ENCODE measurements at regions not wholly inside any gene's neighbourhood (a gene's known extent, or its start where the extent isn't known, plus 50 kb on each side); places are given as distances from the start of the nearest gene placed in this dataset.

DNA sequence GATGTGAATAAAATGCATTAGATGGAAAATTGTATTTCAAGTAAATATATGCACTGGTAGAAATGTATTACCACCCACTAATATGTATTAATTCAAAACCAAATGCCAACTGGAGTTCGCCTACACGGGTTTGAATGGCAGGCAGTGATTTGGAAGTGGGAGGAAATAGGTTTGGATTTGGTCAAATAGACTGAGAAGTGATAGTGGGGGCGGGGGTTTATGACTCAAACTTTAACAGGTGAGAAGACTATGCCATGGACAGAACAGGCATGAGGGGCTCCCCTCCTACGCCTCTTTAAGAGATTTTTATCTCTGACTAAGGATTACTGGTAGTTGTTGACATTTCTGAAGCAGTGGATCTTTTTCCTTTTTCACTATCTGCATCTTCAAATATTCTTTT lies 677.8 kb downstream of the NTRK3 start:
- Histone ChIP-seq H3K4me3 (no peak overlapping the region), H3K4me2 (no peak overlapping the region), H3K79me2 (ENCODE audit: low read depth) (no peaks in the 10 kb centered on the region), H3K27me3 (no peaks in the 10 kb centered on the region), H3K4me1 (no peaks in the 10 kb centered on the region), H3K36me3 (no peaks in the 10 kb centered on the region), H3K9me3 (ENCODE audit: low read depth) (no peaks in the 10 kb centered on the region), H3F3A (ENCODE audit: low read depth) (no peaks in the 10 kb centered on the region), H3K9ac (no peak overlapping the region), H4K20me1 (ENCODE audit: low read depth) (no peaks in the 10 kb centered on the region), H2AFZ (replicated peaks) (no peak overlapping the region), H3K27ac (no peak overlapping the region)
- Mint-ChIP-seq H3K27me3 (ENCODE audit: insufficient read depth, low read depth) (peaks cover 3% of the 10 kb centered on the region), H3K9me3 (no peaks in the 10 kb centered on the region), H3K27ac (no peak overlapping the region), H3K36me3 (no peaks in the 10 kb centered on the region), H3K4me1 (peaks cover 2% of the 10 kb centered on the region), H3K4me3 (no peak overlapping the region)
- DNase-seq (ENCODE audit: low spot score), result no peak
- TF ChIP-seq, protein P1, sequence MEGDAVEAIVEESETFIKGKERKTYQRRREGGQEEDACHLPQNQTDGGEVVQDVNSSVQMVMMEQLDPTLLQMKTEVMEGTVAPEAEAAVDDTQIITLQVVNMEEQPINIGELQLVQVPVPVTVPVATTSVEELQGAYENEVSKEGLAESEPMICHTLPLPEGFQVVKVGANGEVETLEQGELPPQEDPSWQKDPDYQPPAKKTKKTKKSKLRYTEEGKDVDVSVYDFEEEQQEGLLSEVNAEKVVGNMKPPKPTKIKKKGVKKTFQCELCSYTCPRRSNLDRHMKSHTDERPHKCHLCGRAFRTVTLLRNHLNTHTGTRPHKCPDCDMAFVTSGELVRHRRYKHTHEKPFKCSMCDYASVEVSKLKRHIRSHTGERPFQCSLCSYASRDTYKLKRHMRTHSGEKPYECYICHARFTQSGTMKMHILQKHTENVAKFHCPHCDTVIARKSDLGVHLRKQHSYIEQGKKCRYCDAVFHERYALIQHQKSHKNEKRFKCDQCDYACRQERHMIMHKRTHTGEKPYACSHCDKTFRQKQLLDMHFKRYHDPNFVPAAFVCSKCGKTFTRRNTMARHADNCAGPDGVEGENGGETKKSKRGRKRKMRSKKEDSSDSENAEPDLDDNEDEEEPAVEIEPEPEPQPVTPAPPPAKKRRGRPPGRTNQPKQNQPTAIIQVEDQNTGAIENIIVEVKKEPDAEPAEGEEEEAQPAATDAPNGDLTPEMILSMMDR (IDR thresholded peaks at IDR 0.05), result no peak
- no peak for TF ChIP-seq EZH2phosphoT487 (IDR thresholded peaks at IDR 0.05)
- TF ChIP-seq EZH2 (IDR thresholded peaks at IDR 0.05), result no peak

DNA sequence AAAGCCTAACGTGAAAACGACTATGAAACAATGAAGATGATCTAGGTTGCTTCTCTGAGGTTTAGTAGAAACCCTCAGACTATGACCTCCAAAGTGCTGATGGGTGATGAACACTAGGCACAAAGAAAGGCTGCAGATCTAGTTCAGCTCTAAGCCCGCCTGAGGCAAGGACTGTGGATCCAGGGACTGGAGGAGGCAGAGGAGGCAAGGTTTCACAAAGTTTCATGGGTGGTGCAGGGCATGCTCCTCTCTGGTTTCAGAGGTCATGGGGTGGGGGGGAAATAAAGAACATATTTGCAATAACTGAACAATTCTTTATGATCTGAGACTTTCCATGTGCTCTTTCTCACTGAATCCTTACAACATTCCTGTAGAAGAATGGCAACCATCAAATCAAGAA lies 679.2 kb downstream of the NTRK3 start:
- Histone ChIP-seq H3K4me3 (no peak overlapping the region), H3K4me1 (no peaks in the 10 kb centered on the region), H3K4me2 (no peak overlapping the region), H3K9me3 (ENCODE audit: low read depth) (no peaks in the 10 kb centered on the region), H3K9ac (no peak overlapping the region), H3K79me2 (ENCODE audit: low read depth) (no peaks in the 10 kb centered on the region), H3K27ac (no peak overlapping the region), H2AFZ (replicated peaks) (no peak overlapping the region), H3K36me3 (no peaks in the 10 kb centered on the region), H3F3A (ENCODE audit: low read depth) (no peaks in the 10 kb centered on the region), H3K27me3 (no peaks in the 10 kb centered on the region), H4K20me1 (ENCODE audit: low read depth) (no peaks in the 10 kb centered on the region)
- Mint-ChIP-seq H3K9me3 (no peaks in the 10 kb centered on the region), H3K4me1 (peaks cover 5% of the 10 kb centered on the region), H3K4me3 (no peak overlapping the region), H3K27me3 (ENCODE audit: insufficient read depth, low read depth) (peaks cover 3% of the 10 kb centered on the region), H3K27ac (no peak overlapping the region), H3K36me3 (no peaks in the 10 kb centered on the region)
- DNase-seq (ENCODE audit: low spot score), result no peak
- TF ChIP-seq, protein P1 (IDR thresholded peaks at IDR 0.05), result no peak
- no peak for TF ChIP-seq EZH2 (IDR thresholded peaks at IDR 0.05)
- TF ChIP-seq EZH2phosphoT487 (IDR thresholded peaks at IDR 0.05), result no peak

DNA sequence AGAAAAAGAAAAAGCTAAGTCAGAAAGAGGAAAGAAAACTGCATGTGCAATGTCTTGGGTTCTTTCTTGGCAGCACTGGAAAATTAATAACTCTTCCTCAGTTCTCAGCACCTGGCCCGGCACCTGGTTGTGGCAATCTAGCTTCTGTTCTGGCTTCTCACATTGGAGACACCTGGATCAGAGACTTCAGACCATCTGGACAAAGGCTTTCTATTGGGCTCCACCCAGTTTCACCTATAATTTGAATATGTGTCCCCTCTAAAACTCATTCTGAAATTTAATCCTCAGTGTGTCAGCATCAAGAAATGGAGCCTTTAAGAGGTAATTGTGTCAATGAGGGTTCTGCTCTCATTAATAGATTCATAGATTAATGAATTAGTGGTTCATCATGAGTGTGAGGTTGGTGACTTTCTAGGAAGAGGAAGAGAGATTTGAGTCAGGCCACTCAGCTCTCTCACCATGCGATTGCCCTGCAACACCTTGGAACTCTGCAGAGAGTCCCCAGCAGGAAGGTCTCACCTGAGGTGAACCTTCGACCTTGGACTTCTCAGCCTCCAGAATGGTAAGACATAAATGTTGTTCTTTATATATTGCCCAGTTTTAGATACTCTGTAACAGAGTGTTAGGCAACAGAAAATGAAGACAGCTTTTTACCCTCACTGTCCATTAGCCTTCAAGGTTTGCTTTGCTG lies 679.9 kb downstream of the NTRK3 start:
- peaks cover 3% of the 10 kb centered on the region for H3K27me3 Mint-ChIP-seq (ENCODE audit: insufficient read depth, low read depth)
- no peaks in the 10 kb centered on the region for H3K36me3 Mint-ChIP-seq
- no peak overlapping the region for H2AFZ ChIP-seq (replicated peaks)
- H3K27me3 ChIP-seq, result no peaks in the 10 kb centered on the region
- no peaks in the 10 kb centered on the region for H4K20me1 ChIP-seq (ENCODE audit: low read depth)
- no peaks in the 10 kb centered on the region for H3K9me3 ChIP-seq (ENCODE audit: low read depth)
- no peaks in the 10 kb centered on the region for H3K4me1 ChIP-seq
- no peak overlapping the region for H3K4me3 Mint-ChIP-seq
- no peak overlapping the region for H3K4me2 ChIP-seq
- H3K4me3 ChIP-seq, result no peak overlapping the region
- H3F3A ChIP-seq (ENCODE audit: low read depth), result no peaks in the 10 kb centered on the region
- H3K9me3 Mint-ChIP-seq, result no peaks in the 10 kb centered on the region
- peaks cover 5% of the 10 kb centered on the region for H3K4me1 Mint-ChIP-seq
- TF ChIP-seq, protein P1 (IDR thresholded peaks at IDR 0.05), result no peak
- no peak for TF ChIP-seq EZH2 (IDR thresholded peaks at IDR 0.05)
- TF ChIP-seq EZH2phosphoT487 (IDR thresholded peaks at IDR 0.05), result no peak
- no peak overlapping the region for H3K27ac ChIP-seq
- H3K27ac Mint-ChIP-seq, result no peak overlapping the region
- no peak overlapping the region for H3K9ac ChIP-seq
- no peaks in the 10 kb centered on the region for H3K79me2 ChIP-seq (ENCODE audit: low read depth)
- H3K36me3 ChIP-seq, result no peaks in the 10 kb centered on the region
- no peak for DNase-seq (ENCODE audit: low spot score)

All from neural progenitor cell (in vitro differentiated cells).